NCI-H446 (cell line): ENCODE measurements at regions not wholly inside any gene's neighbourhood (a gene's known extent, or its start where the extent isn't known, plus 50 kb on each side); places are given as distances from the start of the nearest gene placed in this dataset.
"Not testable (repeated sequence)": the region's sequence is repeated elsewhere in the genome, so short reads cannot be mapped to it uniquely, and the experiment has no call there.

ENCODE experiments used
- DNase-seq, 2 experiments: peaks; one replicate each; lab custom pipeline; 2025; lab: John Stamatoyannopoulos, UW

DNA sequence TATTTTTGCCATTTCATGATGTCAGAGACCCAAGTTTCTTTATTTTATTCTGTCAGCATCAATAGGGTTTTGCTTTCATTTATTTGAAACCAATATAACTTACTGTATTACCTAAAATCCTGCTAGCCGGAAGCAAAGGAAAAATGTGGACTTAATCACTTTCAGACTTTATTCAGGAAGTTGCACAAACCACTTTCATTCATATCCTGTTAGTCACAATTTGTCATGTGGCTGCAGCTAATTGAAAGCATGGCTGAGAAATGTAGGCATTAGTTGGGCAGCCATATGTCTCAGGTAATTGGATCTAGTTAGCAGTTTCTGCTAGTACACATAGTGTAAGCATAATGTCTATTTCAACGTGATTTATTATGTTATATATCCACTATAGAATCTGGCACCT lies 462.3 kb upstream of the SGO1 start:
- no peak for DNase-seq

DNA sequence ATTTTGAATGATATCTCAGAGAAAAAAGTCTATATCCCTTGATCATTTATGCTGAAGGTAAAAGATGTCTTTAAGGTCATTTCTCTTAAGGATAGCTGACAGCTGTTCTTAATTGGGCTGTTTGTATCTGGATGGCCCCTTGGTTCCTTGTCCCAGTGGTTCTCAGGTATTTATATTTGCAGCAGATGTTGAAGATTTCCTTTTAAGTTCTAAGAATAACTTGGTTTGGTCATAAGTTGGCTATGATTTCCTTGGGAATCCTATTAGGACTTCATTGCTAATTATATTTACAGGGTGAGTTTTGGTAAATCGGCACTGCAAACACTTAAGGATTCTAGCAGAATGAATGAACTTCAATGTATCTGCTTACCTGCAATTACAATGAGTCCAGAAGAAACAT lies 460.4 kb upstream of the SGO1 start:
- DNase-seq = no peak

DNA sequence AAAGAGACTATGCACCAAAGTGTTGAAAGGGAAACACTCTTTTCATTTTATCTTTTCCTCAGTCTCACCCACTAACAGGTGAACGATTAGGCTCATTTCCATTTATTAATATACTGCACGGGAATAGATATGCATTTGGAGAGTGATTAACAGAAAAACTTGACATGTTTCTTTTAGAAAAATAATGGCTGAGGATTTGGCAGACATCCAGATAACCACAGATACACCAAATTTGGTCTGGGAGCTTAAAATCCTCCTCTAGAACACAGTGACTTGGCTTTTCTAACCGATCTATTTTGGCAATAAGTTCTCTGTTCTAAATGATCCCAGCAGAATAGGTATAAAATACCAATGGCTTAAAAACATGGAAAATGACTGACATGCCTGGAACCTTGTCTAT lies 459.3 kb upstream of the SGO1 start:
- peak in 1 of 2 experiments; percentile 7 for DNase-seq

DNA sequence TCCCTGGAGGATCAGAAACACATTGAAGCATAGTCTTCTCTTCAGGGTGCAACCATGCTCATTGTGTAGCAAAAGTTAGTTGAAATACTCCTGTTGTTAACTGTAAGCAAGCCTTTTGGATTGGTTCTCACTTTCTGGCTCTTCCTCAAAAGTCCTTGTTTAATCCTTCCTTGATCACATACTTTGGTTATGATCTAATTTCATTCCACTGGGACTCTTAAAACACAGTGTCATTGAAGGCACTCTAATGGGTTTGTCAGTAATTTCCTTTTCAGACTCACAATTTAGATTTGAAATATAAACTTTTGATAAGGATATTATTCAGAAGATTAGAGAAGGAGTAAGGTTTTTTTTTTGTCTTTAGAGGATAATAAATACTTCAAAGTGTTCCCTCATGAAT lies 451.7 kb upstream of the SGO1 start:
- no peak for DNase-seq

DNA sequence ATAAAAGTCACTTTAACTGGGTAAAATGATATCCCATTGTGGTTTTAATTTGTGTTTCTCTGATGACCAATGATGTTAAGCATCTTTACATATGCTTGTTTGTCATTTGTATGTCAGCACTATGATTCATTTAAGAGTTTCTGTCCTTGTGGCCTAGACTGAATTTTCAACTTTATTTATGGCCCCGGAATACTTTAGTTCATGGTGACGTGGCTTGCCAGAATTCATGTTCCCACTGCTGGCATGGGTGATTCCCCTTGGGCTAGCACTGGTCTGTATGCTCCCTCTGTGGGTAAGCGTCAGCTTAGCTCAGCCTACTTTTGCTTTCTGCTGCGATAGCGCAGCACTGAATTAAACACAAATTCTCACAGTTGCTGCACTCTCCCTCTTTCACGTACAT lies 436.3 kb upstream of the SGO1 start:
- DNase-seq = no peak

DNA sequence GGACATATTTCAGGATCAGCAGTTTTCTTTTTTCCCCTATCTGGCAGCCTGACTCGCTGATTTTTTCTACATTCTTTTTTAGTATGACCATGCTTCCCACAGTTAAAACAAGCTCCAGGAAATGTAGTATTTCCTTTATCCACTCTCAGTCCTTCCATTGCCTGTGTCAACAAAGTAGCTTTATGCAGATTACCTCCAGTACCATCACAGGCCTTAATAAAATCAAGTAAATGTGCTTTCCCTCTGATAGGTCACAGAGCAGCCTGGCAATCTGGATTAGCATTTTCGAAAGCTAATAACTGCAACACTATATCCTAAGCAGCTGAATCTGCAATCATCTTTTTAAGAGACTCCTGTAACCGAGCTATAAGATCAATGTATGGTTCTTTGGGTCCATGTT lies 432.6 kb upstream of the SGO1 start:
- not testable (repeated sequence) for DNase-seq

DNA sequence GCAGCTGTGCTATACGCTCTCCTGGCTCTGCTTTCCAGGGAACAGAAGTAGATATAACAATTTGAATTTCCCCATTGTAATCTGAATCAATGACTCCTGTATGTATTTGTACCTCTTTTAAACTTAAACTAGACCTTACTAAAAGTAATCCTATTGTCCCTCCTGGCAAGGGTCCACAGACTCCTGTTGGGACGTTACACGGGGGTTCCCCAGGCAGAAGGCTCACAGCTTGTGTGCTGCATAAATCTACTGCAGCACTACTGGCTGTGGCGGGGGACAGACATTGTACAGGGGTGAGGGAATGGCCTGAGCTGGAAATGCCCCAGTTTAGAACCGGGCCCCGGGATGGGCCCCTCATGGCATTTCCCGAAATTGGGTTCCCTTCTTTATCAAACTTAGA lies 432.2 kb upstream of the SGO1 start:
- not testable (repeated sequence) for DNase-seq

DNA sequence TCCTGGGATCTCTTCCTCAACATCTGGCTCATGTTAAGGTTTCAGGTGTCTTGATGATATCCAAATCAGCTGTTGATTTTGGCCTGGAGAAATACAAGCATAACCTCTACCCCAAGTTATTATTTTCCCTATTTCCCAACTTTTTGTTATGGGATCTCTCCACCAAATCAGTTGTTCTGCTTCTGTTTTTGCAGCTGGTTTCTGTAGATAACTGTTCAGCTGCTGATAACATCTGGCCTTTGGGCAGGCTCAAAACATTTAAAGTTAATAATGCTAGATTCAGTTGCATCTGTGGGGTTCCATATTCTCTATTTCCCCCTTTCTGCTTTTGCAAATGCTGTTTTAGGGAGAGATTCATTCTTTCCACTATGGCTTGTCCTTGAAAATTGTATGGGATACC lies 430.0 kb upstream of the SGO1 start:
- not testable (repeated sequence) for DNase-seq

DNA sequence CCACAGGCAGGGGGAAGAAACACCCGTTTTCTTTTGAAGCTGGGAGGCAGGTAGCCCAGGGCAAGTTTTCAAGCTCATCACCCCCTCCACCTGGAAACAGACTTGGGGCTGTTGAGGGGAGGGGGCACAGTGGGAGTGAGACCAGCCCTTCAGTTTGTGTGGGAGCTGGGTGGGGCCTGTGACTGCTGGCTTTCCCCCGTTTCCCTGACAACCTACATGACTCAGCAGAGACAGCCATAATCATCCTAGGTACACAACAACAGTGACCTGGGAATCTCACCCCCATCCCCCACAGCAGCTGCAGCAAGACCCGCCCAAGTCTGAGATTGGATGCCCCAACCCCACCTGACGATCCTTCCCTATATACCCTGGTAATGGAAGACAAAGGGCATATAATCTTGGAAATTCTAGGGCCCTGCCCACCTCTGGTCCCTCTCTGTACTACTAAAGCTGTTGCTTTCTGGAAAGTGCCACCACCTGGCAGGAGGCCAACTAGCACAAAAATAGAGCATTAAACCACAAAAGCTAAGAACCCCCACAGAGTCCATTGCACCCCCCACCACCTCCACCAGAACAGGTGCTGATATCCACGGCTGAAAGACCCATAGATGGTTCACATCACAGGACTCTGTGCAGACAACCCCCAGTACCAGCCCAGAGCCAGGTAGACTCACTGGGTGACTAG lies 422.2 kb upstream of the SGO1 start:
- DNase-seq = no peak

DNA sequence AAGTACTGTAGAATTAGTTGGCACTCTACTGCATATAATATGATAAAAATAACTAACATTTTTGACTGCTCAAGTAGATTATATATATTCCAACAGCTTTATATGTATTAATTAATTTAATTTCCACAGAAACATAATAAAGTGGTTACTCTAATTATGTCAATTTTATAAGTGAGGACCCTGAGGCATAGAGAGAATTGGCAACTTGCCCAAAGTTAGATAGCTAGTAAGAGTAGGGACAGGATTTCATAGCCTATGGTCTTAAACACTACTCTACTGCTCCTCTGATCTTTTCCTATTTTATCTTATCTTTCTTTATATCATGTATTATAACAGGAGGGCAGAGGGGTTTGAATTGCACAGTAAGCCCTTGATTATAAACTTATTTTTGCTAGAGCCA lies 418.7 kb upstream of the SGO1 start:
- no peak for DNase-seq

DNA sequence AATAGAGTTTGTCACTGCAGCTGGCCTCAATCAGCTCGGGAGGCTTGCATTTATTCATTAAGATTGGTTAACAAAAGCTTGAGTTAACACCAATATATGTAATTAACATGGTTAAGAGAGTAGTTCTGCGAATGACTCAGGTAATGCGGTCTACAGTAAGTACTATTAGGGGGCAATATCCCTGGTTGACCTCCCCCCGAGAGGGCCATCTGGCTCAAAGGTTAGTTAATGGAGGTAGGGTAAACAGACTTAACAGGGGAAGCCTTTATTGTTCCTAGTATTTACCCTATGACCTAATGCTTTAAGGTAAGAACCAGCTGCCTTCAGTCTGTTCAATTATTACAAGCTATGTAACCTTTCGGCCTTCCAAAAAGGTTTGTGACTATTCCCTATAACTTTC lies 403.3 kb upstream of the SGO1 start:
- no peak for DNase-seq

DNA sequence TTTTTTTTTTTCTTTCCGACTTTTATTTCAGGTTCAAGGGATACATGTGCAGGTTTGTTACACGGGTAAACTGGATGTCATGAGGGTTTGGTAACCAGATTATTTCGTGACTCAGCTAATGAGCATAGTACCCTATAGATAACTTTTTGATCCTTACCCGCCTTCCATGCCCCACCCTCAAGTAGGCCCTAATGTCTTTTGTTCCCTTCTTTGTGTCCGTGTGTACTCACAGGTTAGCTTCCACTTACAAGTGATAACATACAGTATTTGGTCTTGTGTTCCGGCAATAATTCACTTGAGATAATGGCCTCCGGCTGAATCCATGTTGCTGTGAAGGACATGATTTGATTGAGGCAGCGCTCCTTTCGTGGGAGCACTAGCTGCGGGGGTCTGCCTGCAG lies 402.8 kb upstream of the SGO1 start:
- no peak for DNase-seq

DNA sequence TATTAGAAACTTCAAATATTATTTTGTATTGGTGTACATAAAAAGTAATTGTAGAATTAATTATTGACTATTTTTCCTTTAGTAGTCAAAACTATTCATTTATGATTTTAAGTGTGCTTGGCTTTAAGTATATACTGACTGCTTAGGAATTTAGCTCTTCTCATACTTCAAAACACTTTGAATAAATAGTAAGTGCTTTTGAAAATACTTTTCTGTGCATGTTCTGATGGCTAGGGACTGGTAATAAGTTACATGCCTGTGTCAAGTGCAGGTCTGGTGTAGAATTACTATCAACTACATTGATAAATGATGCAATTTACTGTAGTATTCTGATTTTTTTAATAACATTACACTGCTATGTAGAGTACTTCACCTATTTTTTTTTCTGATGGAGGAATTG lies 397.6 kb upstream of the SGO1 start:
- no peak for DNase-seq

DNA sequence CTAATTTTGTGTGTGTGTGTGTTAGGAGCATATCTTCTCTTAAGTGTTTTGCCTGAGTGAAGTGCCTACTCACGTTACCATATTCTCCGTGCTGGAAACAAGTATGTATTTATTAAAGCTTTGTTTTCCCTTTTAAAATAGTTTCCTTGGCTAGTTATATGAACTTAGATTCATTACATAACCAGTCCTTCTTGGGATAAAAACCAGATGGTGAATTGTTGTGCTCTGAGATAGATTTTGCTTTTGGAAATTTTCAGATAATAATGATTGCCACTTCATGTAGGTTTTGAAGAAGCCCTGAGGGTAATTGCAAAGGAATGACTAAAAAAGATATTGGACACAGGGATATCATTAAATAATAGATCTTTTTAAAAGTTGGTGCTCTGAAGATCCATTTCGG lies 390.2 kb upstream of the SGO1 start:
- no peak for DNase-seq

DNA sequence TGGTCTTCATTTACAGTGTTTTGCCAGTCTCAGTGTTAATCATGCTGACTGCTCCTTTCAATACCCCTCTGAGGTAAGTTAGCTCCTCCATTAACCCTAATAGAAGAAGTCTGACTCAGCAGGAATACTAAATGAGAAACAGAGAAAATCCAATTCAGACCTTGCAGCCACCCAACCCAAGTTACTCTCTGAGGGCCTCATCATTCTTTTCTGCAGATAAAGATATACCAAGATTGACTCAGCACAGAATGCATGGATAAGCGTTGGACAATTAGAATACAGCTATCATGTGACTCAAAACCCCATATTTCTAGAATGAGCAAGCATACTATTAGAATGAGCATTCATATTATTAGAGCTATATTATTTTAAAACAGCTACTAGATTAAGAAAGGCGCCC lies 389.1 kb upstream of the SGO1 start:
- no peak for DNase-seq

DNA sequence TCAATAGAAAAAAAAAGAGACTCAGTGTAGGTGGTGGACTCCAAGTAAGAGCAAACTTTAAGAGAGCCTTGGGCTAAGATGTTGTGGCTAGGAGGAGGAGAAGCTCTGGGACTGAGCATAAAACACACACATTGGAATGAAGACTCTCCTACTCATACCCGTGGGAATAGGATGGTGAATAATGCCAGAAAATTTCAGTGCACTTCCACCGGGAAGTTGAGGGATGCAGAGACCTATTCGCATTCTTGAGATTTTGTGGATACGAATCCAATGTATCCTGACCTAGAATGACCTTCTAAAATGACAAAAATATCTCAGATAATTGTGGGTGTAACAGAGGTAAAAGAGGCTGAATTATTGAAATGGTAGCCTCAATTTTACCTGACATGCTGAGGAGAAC lies 388.7 kb upstream of the SGO1 start:
- no peak for DNase-seq

DNA sequence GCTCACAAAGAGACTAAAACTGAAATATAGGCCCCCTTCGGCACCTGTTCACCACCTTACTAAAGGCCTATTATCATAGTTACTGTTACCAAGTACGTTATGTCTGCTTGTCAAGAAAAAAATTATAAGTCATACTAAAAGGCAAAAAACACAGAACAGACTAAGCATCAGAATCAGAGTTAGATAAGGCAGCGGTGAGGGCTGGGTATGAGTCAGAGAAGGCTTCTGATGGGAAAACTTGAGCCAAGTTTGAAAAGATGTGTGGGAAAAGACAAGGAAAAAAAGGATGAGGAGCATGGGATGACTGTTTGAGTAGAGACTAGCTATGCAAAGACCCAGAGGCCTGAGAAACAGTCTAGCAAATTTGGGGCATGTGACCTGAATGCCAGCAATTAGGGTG lies 387.2 kb upstream of the SGO1 start:
- DNase-seq = no peak

DNA sequence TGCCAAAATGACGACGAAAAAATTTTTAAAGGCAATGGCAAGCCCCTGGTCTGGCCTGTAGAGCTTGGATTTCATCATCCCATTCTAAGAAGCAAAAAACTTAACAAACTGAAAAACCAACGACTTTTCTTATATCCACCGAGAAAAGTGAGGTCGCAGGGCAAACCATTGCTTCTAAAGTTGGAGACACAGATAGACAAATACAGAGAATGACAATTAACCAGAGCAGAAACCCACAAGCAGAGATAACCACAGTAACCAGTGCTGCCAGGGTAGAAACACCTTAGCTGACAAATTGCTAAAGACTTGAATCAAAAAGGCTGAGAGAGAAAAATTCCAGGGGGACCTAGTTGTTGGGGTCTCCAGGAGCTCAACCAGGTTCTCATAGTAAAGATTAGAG lies 386.5 kb upstream of the SGO1 start:
- DNase-seq = no peak

DNA sequence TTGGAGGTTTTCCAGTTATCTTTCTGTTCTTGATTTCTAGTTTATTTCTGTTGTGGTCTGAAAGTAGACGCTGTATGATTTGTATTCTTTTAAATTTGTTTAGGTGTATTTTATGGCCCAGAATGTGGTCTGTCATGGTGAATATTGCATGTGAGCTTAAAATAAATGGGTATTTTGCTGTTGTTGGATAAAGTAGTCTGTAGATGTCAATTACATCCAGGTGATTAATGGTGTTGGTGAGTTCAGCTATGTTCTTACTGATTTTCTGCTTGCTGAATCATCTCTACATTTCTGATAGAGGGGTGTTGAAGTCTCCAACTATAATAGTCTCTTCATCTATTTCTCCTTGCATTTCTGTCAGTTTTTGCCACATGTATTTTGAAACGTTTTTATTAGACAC lies 383.3 kb upstream of the SGO1 start:
- no peak for DNase-seq

DNA sequence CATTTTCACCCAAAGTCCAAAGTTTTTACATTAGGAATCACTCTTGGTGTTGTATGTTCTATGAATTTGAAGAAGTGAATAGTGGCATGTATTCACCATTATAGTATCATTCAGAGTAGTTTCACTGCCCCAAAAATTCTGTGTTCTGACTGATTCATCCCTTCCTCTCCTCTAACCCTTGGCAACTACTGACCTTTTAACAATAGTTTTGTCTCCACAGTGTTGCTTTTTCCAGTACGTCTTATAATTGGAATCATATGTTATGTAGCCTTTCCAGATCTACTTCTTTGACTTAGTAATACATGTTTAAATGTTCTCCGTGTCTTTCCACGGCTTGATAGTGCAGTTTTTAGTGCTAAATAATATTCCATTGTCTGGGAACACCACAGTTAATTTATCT lies 379.0 kb upstream of the SGO1 start:
- no peak for DNase-seq

DNA sequence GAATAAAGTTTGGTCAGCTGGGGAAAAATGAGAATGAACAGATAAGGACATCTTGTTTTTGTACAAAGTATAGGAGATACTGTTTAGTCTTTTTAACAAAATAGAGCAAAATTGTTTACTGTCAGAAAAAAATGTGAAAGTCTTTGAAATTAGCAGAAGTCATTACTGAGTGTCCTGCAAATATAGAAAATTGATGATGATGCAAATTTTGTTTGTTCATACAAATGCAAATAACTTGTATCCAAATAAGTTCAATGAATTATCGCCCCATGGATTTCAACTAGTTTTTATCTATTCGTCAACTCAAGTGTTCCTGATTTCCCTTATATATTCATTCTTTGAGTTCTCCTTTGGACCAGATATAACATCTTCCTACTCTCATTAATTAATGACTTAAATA lies 378.0 kb upstream of the SGO1 start:
- DNase-seq = no peak

DNA sequence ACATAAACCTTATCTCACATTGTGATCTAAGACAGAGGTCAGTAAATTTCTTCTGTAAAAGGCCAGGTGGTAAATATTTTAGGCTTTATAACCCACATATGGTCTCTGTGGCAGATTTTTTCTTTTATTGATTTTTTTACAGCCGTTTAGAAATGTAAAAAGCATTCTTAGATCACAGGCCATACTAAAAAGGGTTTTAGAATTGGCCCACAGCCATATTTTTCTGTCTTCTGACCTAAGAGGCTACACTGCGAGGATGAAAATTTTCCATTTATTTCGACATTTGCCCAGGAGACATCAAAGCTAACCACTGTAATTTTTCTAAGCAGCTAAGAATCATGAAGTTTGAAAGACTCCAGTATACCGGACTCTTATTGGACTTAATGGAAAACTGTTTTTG lies 377.2 kb upstream of the SGO1 start:
- no peak for DNase-seq

DNA sequence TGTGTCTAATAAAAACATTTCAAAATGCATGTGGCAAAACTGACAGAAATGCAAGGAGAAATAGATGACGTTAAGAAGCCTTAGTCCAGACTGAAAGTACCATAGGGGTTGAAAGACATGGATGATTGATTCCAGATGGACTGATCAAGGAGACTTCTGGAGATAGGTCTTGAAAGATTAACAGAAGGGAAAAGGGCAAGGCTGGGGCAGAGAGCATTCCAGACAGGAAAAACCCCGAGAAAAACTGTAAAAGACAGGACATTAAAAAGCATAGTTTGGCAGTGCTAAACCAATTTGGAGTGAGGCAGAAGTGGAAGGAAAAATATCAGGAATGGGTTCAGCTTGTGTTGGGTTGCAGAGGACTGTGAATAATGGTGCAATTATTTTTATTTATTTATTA lies 375.2 kb upstream of the SGO1 start:
- peak in 1 of 2 experiments; percentile 2 for DNase-seq

DNA sequence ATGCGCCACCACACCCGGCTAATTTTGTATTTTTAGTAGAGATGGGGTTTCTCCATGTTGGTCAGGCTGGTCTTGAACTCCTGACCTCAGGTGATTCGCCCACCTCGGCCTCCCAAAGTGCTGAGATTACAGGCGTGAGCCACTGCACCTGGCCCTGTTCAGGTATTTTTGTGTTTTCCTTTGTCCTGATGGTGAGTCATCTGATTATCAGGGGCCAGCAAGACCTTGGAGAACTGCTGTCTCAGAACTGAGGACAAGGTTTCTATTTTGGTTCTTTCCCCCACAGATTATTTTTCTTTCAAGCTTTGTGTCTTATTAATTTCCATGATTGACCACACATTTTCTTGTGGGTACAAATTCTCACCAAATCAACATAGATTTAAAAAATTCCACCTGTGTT lies 374.4 kb upstream of the SGO1 start:
- not testable (repeated sequence) for DNase-seq

DNA sequence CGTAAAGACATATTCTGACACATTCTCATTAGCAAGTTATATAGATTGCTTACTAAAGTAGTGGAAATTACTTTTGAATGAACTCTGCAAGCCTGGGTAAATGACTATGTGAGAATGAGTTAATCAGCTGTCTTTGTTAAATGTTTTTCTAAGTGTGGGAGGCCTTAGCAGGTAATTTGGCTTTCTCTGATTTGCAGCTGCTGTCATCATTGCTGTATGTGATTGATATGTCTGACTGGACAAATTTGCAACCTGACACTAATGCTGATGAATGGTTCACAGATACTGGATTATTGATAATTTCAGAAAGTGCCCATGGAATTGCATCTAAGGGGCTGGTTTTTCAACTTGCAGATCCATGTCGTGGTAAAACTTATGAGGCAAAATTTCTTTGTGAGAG lies 372.2 kb upstream of the SGO1 start:
- no peak for DNase-seq
